MM.1S (cell line): ENCODE measurements at regions not wholly inside any gene's neighbourhood (a gene's known extent, or its start where the extent isn't known, plus 50 kb on each side); places are given as distances from the start of the nearest gene placed in this dataset.

ENCODE experiments used
- CTCF ChIP-seq: fragments of 300-600 bp; sonication (generic); IDR thresholded peaks from 2 replicates; pipeline ENCODE4 v1.5.1; 2016; ENCODE audit warnings: antibody characterized with exemption, low read length, mixed read lengths
- EZH2 ChIP-seq: fragments of 300-600 bp; sonication (generic); optimal IDR thresholded peaks from 2 replicates; pipeline ENCODE3; 2017; ENCODE audit warnings: low read depth, mild to moderate bottlenecking, antibody characterized with exemption, low read length, mixed read lengths

- TF ChIP-seq CTCF (no peak), EZH2 (no peak)
Measured at GRCh38 chr21:31556662-31557061, 102.8 kb upstream of the SOD1 start.
